Omental fat pad (tissue), 3 donors: ENCODE measurements at regions not wholly inside any gene's neighbourhood (a gene's known extent, or its start where the extent isn't known, plus 50 kb on each side); places are given as distances from the start of the nearest gene placed in this dataset.
"Not testable (repeated sequence)": the region's sequence is repeated elsewhere in the genome, so short reads cannot be mapped to it uniquely, and the experiment has no call there.

Experiments used
- ATAC-seq: fragments of 150-250 bp; one replicate; pipeline ENCODE4 v1.9.1; 2016; ENCODE audit warnings: mild to moderate bottlenecking, moderate library complexity; ENCODE audit not compliant: low FRiP score
- DNase-seq: peaks from one replicate; pipeline ENCODE4 v3.0.0-alpha.2; 2019; ENCODE audit warnings: low spot score
- CTCF ChIP-seq, 3 donors: fragments of 450-650 bp; IDR thresholded peaks; one replicate each; pipeline ENCODE4 v1.5.1; 2016 to 2017; ENCODE audit warnings: antibody characterized with exemption in 3 of 3, mild to moderate bottlenecking in 3 of 3, moderate library complexity in 2 of 3

- TF ChIP-seq CTCF (IDR thresholded peaks at IDR 0.05), result no peak
- DNase-seq (no peak), ATAC-seq (no peak)
Observed at GRCh38 chr5:21452449-21452848, 1400.7 kb downstream of the CDH12 start.

- no peak for DNase-seq
- no peak for TF ChIP-seq CTCF (IDR thresholded peaks at IDR 0.05)
- no peak for ATAC-seq
Observed at GRCh38 chr5:21432646-21433045, 1420.5 kb downstream of the CDH12 start.

- TF ChIP-seq CTCF (IDR thresholded peaks at IDR 0.05), result no peak
- DNase-seq, result no peak
Observed at GRCh38 chr5:21424907-21425306, 1428.2 kb downstream of the CDH12 start.

GRCh38 chr5:21419383-21419782 is 1431.4 kb upstream of the CDH18 start:
- no peak for ATAC-seq
- DNase-seq, result no peak
- no peak for TF ChIP-seq CTCF (IDR thresholded peaks at IDR 0.05)

More at GRCh38 chr5:21424907-21425306, 1428.2 kb downstream of the CDH12 start:
- ATAC-seq, result no peak

GRCh38 chr5:21402089-21402488 is 1414.1 kb upstream of the CDH18 start:
- DNase-seq, ATAC-seq: not testable (repeated sequence)

- DNase-seq (no peak), ATAC-seq (no peak)
- no peak for TF ChIP-seq CTCF (IDR thresholded peaks at IDR 0.05)
Observed at GRCh38 chr5:21398511-21398910, 1410.5 kb upstream of the CDH18 start.

GRCh38 chr5:21397693-21398092 is 1409.7 kb upstream of the CDH18 start:
- TF ChIP-seq CTCF (IDR thresholded peaks at IDR 0.05), result no peak
- DNase-seq, result no peak
- no peak for ATAC-seq

GRCh38 chr5:21391506-21391905 is 1403.5 kb upstream of the CDH18 start:
- ATAC-seq (no peak), DNase-seq (no peak)
- TF ChIP-seq CTCF (IDR thresholded peaks at IDR 0.05), result no peak

GRCh38 chr5:21360754-21361153 is 1372.8 kb upstream of the CDH18 start:
- ATAC-seq, DNase-seq: not testable (repeated sequence)

GRCh38 chr5:21341948-21342261 is 1353.9 kb upstream of the CDH18 start:
- ATAC-seq, DNase-seq: not testable (repeated sequence)

- not testable (repeated sequence) for ATAC-seq, DNase-seq
Observed at GRCh38 chr5:21341203-21341947, 1353.4 kb upstream of the CDH18 start.
